HUES48 (cell line): ENCODE measurements at regions not wholly inside any gene's neighbourhood (a gene's known extent, or its start where the extent isn't known, plus 50 kb on each side); places are given as distances from the start of the nearest gene placed in this dataset.

ENCODE experiments used
- H3K27ac ChIP-seq: one replicate; pipeline ENCODE4 v1.7.0; 2013; ENCODE audit warnings: low read depth, low read length, inconsistent platforms
- H3K27me3 ChIP-seq: 2 replicates; pipeline ENCODE4 v1.6.1; 2013; ENCODE audit warnings: mild to moderate bottlenecking, low read length; ENCODE audit not compliant: control insufficient read depth, insufficient read depth
- H3K36me3 ChIP-seq: 2 replicates; pipeline ENCODE4 v1.6.1; 2013; ENCODE audit warnings: low read length; ENCODE audit not compliant: control insufficient read depth, insufficient read depth
- H3K4me1 ChIP-seq: 2 replicates; pipeline ENCODE4 v1.6.1; 2013; ENCODE audit warnings: mild to moderate bottlenecking, low read length; ENCODE audit not compliant: control insufficient read depth, insufficient read depth
- H3K4me3 ChIP-seq: 2 replicates; pipeline ENCODE4 v1.5.1; 2013; ENCODE audit warnings: mild to moderate bottlenecking, low read depth, low read length
- H3K9ac ChIP-seq: 2 replicates; pipeline ENCODE4 v1.6.1; 2013; ENCODE audit warnings: mild to moderate bottlenecking, low read depth, low read length, moderate library complexity
- H3K9me3 ChIP-seq: 2 replicates; pipeline ENCODE4 v1.6.1; 2013; ENCODE audit warnings: low read length; ENCODE audit not compliant: control insufficient read depth, insufficient read depth

- H3K9me3 ChIP-seq, result no peaks in the 10 kb centered on the region
- no peak overlapping the region for H3K27ac ChIP-seq
- H3K36me3 ChIP-seq, result no peaks in the 10 kb centered on the region
- no peaks in the 10 kb centered on the region for H3K27me3 ChIP-seq
- H3K4me1 ChIP-seq, result no peaks in the 10 kb centered on the region
- H3K9ac ChIP-seq, result no peak overlapping the region
- no peak overlapping the region for H3K4me3 ChIP-seq
Observed at GRCh38 chr13:90068658-90069057, 1278.8 kb upstream of the MIR17HG start.

- H3K27me3 ChIP-seq, result no peaks in the 10 kb centered on the region
- no peaks in the 10 kb centered on the region for H3K9me3 ChIP-seq
- no peaks in the 10 kb centered on the region for H3K4me1 ChIP-seq
- H3K27ac ChIP-seq, result no peak overlapping the region
- H3K4me3 ChIP-seq, result no peak overlapping the region
- H3K9ac ChIP-seq, result no peak overlapping the region
- no peaks in the 10 kb centered on the region for H3K36me3 ChIP-seq
Observed at GRCh38 chr13:90070362-90070761, 1277.1 kb upstream of the MIR17HG start.

DNA sequence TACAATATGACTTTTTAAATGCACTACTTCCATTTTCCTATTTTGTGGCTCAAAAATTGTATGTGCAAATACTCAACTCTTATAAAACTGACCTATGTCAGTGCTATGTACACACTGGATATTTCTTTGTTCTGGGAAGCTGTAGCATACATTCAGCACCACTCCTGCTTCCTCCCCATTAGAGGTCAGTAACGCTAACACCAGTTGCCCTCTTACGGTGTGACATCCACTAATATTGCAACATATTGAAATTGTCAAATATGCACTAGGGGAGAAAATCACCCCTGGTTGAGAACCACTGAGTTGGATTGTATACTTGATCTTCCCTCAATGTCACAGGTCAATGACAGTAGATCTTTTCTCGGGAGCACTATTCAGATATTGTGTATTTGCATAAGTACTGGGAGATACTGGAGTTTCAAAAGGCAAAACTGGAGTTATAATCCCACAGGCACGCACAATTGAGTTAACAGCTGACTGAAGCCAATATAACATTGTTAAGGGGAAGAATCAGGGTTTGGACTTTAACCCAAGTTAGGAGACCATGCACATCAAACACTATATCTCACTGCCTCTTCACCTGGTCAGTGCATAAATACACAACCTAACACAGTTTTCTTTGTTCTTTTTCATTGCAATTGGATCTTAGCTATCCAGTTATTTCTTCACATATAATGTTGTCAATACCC lies 1276.5 kb upstream of the MIR17HG start:
- no peaks in the 10 kb centered on the region for H3K4me1 ChIP-seq
- H3K9ac ChIP-seq, result no peak overlapping the region
- H3K9me3 ChIP-seq, result no peaks in the 10 kb centered on the region
- no peaks in the 10 kb centered on the region for H3K36me3 ChIP-seq
- H3K27me3 ChIP-seq, result no peaks in the 10 kb centered on the region
- no peak overlapping the region for H3K4me3 ChIP-seq
- H3K27ac ChIP-seq, result no peak overlapping the region

DNA sequence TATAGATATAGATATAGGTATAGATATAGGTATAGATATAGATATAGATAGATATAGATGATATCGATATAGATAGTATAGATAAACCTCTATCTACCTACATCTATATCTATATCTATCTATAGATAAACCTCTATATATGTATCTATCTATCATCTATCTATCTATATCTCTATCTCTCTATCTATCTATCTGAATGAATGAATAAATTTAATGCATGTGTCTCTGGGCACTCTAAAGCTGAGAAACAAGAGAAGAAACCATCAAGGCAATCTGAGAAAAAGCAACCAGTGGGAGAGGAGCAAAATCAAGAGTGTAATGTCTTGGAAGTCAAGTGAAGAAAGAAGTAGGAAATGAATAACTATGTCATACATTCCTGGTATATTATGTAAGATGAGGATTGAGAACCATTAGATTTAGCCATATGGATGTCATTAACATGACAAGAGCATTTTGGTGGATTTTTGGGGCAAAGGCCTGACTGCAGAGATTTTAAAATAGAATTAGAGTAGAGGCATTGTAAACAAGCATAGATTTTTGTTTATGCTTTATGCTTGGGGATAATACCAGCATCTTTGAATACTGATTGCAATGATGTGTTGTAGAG lies 1262.7 kb upstream of the MIR17HG start:
- no peak overlapping the region for H3K9ac ChIP-seq
- no peaks in the 10 kb centered on the region for H3K36me3 ChIP-seq
- H3K27ac ChIP-seq, result no peak overlapping the region
- no peaks in the 10 kb centered on the region for H3K9me3 ChIP-seq
- no peaks in the 10 kb centered on the region for H3K27me3 ChIP-seq
- no peaks in the 10 kb centered on the region for H3K4me1 ChIP-seq
- no peak overlapping the region for H3K4me3 ChIP-seq

DNA sequence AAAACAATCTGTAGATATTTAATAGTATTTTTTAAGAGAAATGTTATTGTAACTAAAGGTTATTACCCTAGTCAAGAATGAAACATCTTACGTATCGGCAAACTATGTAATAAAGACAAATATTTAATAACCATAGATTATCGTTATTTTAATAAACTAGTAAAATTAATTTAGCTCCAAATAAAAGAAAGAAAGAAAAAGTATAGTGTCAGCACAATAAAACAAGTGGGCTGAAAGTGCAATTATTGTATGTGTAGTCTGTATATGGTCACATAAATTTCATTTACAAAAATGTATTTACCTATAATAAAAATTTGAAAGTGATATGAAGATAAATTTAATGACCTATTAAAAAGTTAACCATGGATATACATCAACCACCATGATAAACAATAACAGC lies 1258.4 kb upstream of the MIR17HG start:
- H3K9ac ChIP-seq, result no peak overlapping the region
- H3K27ac ChIP-seq, result no peak overlapping the region
- no peak overlapping the region for H3K4me3 ChIP-seq
- H3K36me3 ChIP-seq, result no peaks in the 10 kb centered on the region
- H3K27me3 ChIP-seq, result no peaks in the 10 kb centered on the region
- no peaks in the 10 kb centered on the region for H3K9me3 ChIP-seq
- H3K4me1 ChIP-seq, result no peaks in the 10 kb centered on the region

GRCh38 chr13:90091611-90092010 lies 1255.9 kb upstream of the MIR17HG start:
- Histone ChIP-seq H3K27me3 (no peaks in the 10 kb centered on the region), H3K27ac (no peak overlapping the region), H3K4me3 (no peak overlapping the region), H3K4me1 (no peaks in the 10 kb centered on the region), H3K9me3 (no peaks in the 10 kb centered on the region), H3K36me3 (no peaks in the 10 kb centered on the region), H3K9ac (no peak overlapping the region)

DNA sequence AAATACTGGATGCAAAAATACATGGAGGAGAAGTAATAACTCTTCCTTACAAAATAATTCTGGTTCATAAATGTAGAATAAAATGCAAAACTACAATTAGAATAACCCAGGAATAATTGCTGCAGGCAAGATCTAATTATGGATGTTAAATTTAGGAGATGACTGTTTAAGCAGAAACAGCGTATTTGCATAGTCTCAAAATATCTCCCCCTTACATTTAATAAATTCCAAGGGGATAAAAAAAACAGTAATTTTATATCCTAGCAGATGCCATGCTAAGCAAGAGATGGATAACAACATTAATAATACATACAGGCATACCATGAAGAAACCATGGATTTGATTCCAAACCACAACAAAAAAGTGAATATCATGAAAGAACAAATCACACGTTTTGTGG lies 1253.1 kb upstream of the MIR17HG start:
- Histone ChIP-seq H3K9me3 (no peaks in the 10 kb centered on the region), H3K27ac (no peak overlapping the region), H3K4me3 (no peak overlapping the region), H3K9ac (no peak overlapping the region), H3K27me3 (no peaks in the 10 kb centered on the region), H3K4me1 (no peaks in the 10 kb centered on the region), H3K36me3 (no peaks in the 10 kb centered on the region)

GRCh38 chr13:90098577-90098976 lies 1248.9 kb upstream of the MIR17HG start:
- no peak overlapping the region for H3K9ac ChIP-seq
- no peaks in the 10 kb centered on the region for H3K9me3 ChIP-seq
- H3K27ac ChIP-seq, result no peak overlapping the region
- no peaks in the 10 kb centered on the region for H3K27me3 ChIP-seq
- peaks cover 8% of the 10 kb centered on the region for H3K4me1 ChIP-seq
- no peaks in the 10 kb centered on the region for H3K36me3 ChIP-seq
- H3K4me3 ChIP-seq, result no peak overlapping the region

DNA sequence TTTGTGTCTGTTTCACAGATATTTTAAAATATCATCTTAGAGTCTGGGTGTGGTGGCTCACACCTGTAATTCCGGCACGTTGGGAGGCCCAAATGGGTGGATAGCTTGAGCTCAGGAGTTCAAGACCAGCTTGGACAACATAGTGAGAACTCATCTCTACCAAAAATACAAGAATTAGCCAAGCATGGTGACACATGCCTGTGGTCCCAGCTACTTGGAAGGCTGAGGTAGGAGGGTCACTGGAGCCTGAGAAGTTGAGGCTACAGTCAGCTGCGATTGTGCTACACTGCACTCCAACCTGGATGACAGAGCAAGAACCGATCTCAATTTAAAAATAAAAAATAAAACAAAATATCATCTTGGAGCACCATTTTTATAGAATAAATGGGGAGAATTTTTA lies 1247.6 kb upstream of the MIR17HG start:
- Histone ChIP-seq H3K4me1 (peaks cover 10% of the 10 kb centered on the region), H3K9me3 (no peaks in the 10 kb centered on the region), H3K36me3 (no peaks in the 10 kb centered on the region), H3K4me3 (no peak overlapping the region), H3K27ac (no peak overlapping the region), H3K27me3 (no peaks in the 10 kb centered on the region), H3K9ac (no peak overlapping the region)

DNA sequence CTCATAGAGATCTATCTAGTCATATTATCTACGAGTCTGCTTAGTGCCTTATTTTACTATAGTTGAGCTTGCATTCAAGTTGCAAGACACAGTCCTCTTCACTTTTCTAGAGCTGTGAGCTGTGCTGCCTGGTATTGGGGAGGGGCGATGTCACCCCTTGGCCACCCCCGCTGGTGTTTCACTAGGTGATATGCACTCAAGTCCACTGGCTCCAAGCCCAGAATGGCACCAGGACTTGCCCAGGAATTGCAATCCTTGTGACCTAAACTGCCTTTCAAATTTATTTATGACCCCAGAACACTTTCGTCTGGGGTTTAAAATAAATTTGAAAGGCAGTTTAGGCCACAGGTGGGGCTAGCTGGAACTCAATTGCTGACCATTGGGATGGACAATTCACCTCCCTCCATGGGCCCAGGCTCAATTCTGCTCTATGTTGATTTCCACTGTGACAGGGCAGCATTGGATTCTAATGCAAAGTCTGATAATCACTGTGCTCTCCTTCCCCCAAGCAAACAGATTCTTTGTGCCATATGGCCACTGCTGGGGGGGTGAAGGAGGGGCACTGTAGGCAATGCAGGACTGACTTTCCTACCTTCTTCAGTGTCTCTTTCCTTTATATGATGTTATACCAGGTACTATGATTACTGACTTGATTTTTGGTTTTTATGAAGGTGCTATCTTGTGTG lies 1244.2 kb upstream of the MIR17HG start:
- no peaks in the 10 kb centered on the region for H3K9me3 ChIP-seq
- no peaks in the 10 kb centered on the region for H3K27me3 ChIP-seq

GRCh38 chr13:90104764-90105163 lies 1242.7 kb upstream of the MIR17HG start:
- Histone ChIP-seq H3K27me3 (no peaks in the 10 kb centered on the region), H3K9me3 (no peaks in the 10 kb centered on the region), H3K4me1 (peaks cover 15% of the 10 kb centered on the region), H3K9ac (no peak overlapping the region), H3K4me3 (no peak overlapping the region), H3K27ac (peak overlapping the region; percentile 21), H3K36me3 (no peaks in the 10 kb centered on the region)

More for the DNA sequence above, 1244.2 kb upstream of the MIR17HG start:
- Histone ChIP-seq H3K4me3 (no peak overlapping the region), H3K4me1 (peaks cover 15% of the 10 kb centered on the region), H3K9ac (no peak overlapping the region), H3K36me3 (no peaks in the 10 kb centered on the region), H3K27ac (no peak overlapping the region)
